ENCODE measurements at regions not wholly inside any gene's neighbourhood (a gene's known extent, or its start where the extent isn't known, plus 50 kb on each side); places are given as distances from the start of the nearest gene placed in this dataset.

GRCh38 chr18:28284132-28284531, 107.2 kb upstream of the CDH2 start:
- TF ChIP-seq CTCF (optimal IDR thresholded peaks at IDR 0.05 in 1 of 3, IDR thresholded peaks at IDR 0.05 in 1 of 3, conservative IDR thresholded peaks at IDR 0.05 in 1 of 3; ENCODE audit: extremely low read depth in 1 of 3, insufficient read depth in 2 of 3, low read length in 3 of 3) (no peak), EZH2 (IDR thresholded peaks at IDR 0.05; ENCODE audit: low read length) (no peak)

Measured in keratinocyte (primary cell).